ENCODE measurements at regions not wholly inside any gene's neighbourhood (a gene's known extent, or its start where the extent isn't known, plus 50 kb on each side); places are given as distances from the start of the nearest gene placed in this dataset.
A peak's percentile ranks its signal among the peaks of the same experiment; 100 is the strongest.

DNA sequence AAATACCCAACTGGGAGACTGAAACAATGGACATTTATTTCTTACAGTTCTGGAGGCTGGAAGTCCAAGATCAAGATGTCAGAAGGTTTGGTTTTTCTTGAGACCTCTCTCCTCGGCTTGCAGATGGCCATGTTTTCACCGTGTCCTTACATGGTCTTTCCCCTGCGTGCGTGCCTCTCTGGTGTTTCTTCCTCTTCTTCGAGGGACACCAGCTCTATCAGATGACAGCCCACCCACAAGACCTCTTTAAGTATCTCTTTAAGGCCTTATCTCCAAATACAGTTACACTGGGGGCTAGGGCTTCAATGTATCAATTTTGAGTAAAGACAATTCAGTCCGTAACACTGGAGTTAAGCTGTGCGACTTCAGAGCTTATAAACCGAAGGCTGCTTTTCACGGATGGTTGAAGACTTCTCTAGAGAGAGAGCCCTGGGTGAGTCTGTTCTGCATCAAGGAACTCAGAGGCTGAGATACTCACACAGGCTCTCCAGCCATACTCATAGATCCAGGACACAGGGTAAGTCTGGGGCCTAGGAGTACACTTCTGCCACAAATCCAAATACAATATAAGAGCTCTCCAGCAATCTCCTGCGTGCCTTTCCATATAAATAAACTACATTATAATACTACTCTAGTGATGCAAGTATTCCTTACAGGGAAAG, 339.9 kb upstream of the PKDCC start:
- H3K36me3 Mint-ChIP-seq (ENCODE audit: low read depth) = no peaks in the 10 kb centered on the region

DNA sequence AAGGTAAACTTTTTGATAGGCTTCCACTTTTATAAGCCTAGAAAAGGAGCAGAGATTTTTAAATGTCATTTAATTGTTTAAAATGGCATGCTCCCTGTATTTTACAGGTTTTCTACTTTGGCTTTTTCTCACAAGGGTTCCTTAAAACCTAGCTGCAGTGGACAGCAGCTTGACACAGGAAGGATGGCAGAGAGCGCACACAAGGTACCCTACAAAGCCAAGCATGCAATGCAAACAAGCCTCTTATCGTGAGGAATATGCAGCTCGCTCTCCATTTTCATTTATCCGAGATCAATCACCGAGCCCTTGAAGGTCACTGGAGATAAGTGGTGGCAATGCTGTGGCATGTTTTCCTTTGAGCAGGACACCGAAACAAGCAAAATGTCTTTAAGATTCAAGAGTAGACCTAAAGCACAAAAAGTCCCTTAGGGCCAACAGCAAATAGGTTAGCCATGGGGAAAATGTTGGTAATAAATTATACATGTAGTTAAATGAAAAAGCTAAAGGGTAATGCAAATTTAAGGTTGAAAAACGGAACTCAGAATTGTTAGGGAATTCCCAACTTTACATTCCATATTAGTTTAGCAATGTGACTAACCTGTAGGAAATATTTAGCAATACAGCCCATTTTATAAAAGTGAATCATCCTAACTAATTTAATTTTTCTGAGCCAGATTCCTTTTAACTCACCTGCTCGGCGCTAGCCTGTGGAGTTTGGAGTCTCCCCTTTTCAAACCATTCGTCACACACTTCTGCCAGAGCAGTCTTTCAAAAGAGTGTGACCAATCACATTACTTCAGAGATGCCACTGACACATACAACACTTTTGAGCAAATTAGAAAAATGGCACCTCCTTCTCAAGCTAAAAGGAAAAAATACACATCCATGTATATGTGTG, 337.9 kb upstream of the PKDCC start:
- TF ChIP-seq, protein P1, sequence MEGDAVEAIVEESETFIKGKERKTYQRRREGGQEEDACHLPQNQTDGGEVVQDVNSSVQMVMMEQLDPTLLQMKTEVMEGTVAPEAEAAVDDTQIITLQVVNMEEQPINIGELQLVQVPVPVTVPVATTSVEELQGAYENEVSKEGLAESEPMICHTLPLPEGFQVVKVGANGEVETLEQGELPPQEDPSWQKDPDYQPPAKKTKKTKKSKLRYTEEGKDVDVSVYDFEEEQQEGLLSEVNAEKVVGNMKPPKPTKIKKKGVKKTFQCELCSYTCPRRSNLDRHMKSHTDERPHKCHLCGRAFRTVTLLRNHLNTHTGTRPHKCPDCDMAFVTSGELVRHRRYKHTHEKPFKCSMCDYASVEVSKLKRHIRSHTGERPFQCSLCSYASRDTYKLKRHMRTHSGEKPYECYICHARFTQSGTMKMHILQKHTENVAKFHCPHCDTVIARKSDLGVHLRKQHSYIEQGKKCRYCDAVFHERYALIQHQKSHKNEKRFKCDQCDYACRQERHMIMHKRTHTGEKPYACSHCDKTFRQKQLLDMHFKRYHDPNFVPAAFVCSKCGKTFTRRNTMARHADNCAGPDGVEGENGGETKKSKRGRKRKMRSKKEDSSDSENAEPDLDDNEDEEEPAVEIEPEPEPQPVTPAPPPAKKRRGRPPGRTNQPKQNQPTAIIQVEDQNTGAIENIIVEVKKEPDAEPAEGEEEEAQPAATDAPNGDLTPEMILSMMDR (IDR thresholded peaks at IDR 0.05) = no peak
- peak overlapping the region; percentile 50; the same call in 1 of the 2 replicates for H3K4me3 Mint-ChIP-seq
- peaks cover 5% of the 10 kb centered on the region for H3K27me3 Mint-ChIP-seq (ENCODE audit: insufficient read depth)
- no peaks in the 10 kb centered on the region for H3K9me3 Mint-ChIP-seq
- DNase-seq = no peak
- H3K4me1 Mint-ChIP-seq (ENCODE audit: low read depth) = peaks cover 27% of the 10 kb centered on the region
- no peak overlapping the region; the same call in 1 of the 2 replicates for H3K27ac Mint-ChIP-seq
- no peaks in the 10 kb centered on the region for H3K36me3 Mint-ChIP-seq (ENCODE audit: low read depth)

More for the DNA sequence above, 339.9 kb upstream of the PKDCC start:
- TF ChIP-seq, protein P1 (IDR thresholded peaks at IDR 0.05) = no peak
- Mint-ChIP-seq H3K4me1 (ENCODE audit: low read depth) (peaks cover 27% of the 10 kb centered on the region), H3K4me3 (no peak overlapping the region), H3K9me3 (no peaks in the 10 kb centered on the region), H3K27me3 (ENCODE audit: insufficient read depth) (peaks cover 8% of the 10 kb centered on the region), H3K27ac (no peak overlapping the region)
- DNase-seq = no peak

DNA sequence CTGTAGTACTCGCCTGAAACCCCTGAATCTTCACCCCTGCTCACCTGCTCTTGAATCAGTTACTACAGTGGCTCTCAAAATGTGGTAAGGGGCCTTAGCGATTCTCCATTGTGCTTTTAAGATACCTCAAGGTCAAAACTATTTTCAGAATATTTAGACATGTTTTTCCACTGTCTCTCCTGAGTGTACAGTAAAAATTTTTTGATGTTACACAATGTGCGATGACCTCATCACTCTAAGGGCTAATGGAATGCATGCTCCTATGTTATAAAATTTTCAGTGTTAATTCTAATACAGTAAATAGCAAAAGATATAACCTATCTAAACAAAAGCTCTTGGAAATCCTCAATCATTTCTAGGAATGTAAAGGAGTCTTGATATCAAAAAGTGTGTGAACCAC, 336.9 kb upstream of the PKDCC start:
- Mint-ChIP-seq H3K4me3 (peak overlapping the region; percentile 22; the same call in 1 of the 2 replicates), H3K27me3 (ENCODE audit: insufficient read depth) (peaks cover 5% of the 10 kb centered on the region), H3K36me3 (ENCODE audit: low read depth) (no peaks in the 10 kb centered on the region), H3K4me1 (ENCODE audit: low read depth) (peaks cover 32% of the 10 kb centered on the region), H3K9me3 (no peaks in the 10 kb centered on the region), H3K27ac (no peak overlapping the region; the same call in 1 of the 2 replicates)
- DNase-seq = peak; percentile 25
- TF ChIP-seq, protein P1 (IDR thresholded peaks at IDR 0.05) = no peak

DNA sequence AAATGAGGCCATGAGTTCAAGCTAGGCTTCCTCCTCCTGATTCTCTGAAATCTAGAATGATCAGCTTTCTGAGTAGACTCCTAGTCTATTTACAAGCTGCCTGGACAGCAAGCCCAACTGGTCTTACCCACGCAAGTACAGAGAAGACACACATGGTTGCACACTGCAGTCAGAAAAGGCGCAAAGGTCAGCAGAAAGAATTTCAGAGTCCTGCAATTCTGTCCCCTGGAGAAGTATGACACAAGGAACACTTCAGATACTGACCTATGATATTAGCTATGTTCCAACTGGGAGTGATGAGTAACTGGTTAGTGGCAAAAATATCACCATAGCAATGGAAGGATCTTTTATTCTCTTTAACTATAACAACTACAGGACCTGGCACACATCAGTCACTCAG, 336.1 kb upstream of the PKDCC start:
- DNase-seq = peak; percentile 1
- TF ChIP-seq, protein P1 (IDR thresholded peaks at IDR 0.05) = no peak
- H3K36me3 Mint-ChIP-seq (ENCODE audit: low read depth) = no peaks in the 10 kb centered on the region
- H3K9me3 Mint-ChIP-seq = no peaks in the 10 kb centered on the region
- peaks cover 39% of the 10 kb centered on the region for H3K4me1 Mint-ChIP-seq (ENCODE audit: low read depth)
- no peak overlapping the region; the same call in 1 of the 2 replicates for H3K27ac Mint-ChIP-seq
- H3K4me3 Mint-ChIP-seq = no peak overlapping the region
- H3K27me3 Mint-ChIP-seq (ENCODE audit: insufficient read depth) = peaks cover 5% of the 10 kb centered on the region

DNA sequence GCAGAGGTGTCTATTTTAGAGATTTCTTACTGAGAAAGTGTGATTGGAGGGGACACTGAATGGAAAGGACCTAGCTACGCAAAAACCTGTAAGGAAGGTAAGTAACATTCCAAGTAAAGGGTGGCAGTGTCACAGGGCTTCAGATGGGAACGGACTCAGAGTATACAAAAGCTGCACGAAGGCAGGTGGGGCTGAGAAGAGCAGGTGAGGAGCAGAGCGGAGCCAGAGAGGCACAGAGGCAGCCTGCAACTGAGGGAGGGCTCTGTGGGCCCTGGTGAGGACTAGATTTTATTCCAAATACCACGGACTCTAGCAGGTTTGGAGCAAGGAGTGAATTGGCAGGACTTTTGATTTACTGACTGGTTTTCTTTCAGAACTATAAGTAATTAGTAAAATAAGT, 331.3 kb upstream of the PKDCC start:
- Mint-ChIP-seq H3K36me3 (ENCODE audit: low read depth) (no peaks in the 10 kb centered on the region), H3K9me3 (no peaks in the 10 kb centered on the region), H3K4me1 (ENCODE audit: low read depth) (peaks cover 49% of the 10 kb centered on the region), H3K4me3 (peak overlapping the region; percentile 53; the same call in 1 of the 2 replicates), H3K27ac (peak overlapping the region; percentile 42; the same call in 1 of the 2 replicates), H3K27me3 (ENCODE audit: insufficient read depth) (no peaks in the 10 kb centered on the region; the same call in none of the 2 replicates)
- no peak for DNase-seq
- TF ChIP-seq, protein P1 (IDR thresholded peaks at IDR 0.05) = no peak

Measured in HFFc6 (cell line).